ENCODE measurements at regions not wholly inside any gene's neighbourhood (a gene's known extent, or its start where the extent isn't known, plus 50 kb on each side); places are given as distances from the start of the nearest gene placed in this dataset.

DNA sequence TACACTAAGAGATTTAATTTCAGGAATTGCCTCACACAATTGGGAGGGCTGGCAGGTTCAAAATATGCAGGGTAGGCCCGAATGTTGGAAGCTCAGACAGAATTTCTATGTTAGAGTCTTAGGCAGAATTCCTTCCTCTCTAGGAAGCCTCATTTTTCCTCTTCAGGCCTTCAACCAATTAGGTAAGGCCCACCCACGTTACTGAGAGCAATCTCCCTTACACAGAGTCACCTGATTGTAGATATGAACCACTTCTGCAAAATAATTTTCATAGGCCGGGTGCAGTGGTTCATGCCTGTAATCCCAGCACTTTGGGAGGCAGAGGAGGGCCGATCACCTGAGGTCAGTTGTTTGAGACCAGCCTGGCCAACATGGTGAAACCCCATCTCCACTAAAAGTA lies 50.2 kb upstream of the HIVEP1 start:
- H3K4me3 ChIP-seq (ENCODE audit: low read depth in 1 of 2, low read length in 2 of 2) = no peak overlapping the region
- H3K4me1 ChIP-seq (ENCODE audit: control insufficient read depth in 2 of 2, insufficient read depth in 2 of 2, low read length in 1 of 2) = no peaks in the 10 kb centered on the region
- H3K27ac ChIP-seq (ENCODE audit: low read depth in 2 of 2, low read length in 1 of 2) = no peak overlapping the region
- H3K9me3 ChIP-seq (ENCODE audit: control insufficient read depth in 2 of 2, insufficient read depth in 1 of 2, low read depth in 1 of 2, low read length in 1 of 2) = no peaks in the 10 kb centered on the region
- no peaks in the 10 kb centered on the region for H3K27me3 ChIP-seq (ENCODE audit: control insufficient read depth in 1 of 2, insufficient read depth in 2 of 2, low read length in 2 of 2)
- 90 to 92% methylated on average over 4 of the region's 4 CpGs for WGBS, 2 donors
- H3K36me3 ChIP-seq (ENCODE audit: control insufficient read depth in 2 of 2, insufficient read depth in 2 of 2, low read length in 1 of 2) = no peaks in the 10 kb centered on the region

DNA sequence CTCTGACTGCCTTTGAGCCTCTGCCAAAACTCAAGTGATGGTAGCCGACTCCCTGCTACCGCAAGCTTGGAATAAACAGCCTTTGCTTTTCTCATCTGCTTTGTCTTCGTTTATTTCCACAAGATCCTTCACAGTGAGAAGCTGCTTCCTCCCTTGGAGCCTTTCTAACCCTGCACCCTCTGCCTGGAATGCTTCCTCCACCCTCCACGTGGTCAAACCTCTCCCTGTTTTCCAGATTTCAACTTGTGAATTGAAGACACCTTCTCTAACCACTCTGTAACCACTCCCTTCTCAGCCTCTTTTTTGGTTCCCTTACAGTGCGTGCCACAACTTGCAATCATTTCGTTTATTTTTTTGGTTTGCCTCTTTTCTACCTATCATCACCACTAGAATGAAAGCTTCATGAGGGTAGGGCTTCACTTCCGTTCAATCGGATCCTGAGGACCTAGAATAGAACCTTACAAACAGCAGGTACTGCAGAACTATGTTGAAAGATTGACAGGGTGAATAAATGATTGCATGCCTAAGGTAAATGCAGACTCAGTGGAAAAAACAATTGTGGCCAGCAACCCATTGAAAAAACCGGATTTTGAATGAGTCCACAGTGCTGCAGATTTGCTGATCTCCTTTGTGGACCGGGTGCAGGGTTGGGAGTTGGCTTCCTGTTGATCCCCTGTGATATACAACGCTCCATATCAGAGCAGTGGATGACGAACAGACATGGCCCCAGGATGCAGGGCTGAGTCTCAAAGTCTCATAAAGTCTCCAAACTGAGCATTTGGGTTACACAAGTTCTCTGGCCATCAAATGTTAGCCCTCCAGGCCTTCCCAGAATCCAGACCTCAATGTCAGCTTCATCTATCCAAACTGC lies 51.0 kb upstream of the HIVEP1 start:
- WGBS, 2 donors = 71 to 73% methylated on average over 12 of the region's 12 CpGs
- H3K36me3 ChIP-seq (ENCODE audit: control insufficient read depth in 2 of 2, insufficient read depth in 2 of 2, low read length in 1 of 2) = no peaks in the 10 kb centered on the region
- H3K27ac ChIP-seq (ENCODE audit: low read depth in 2 of 2, low read length in 1 of 2) = no peak overlapping the region
- H3K27me3 ChIP-seq (ENCODE audit: control insufficient read depth in 1 of 2, insufficient read depth in 2 of 2, low read length in 2 of 2) = no peaks in the 10 kb centered on the region
- no peaks in the 10 kb centered on the region for H3K9me3 ChIP-seq (ENCODE audit: control insufficient read depth in 2 of 2, insufficient read depth in 1 of 2, low read depth in 1 of 2, low read length in 1 of 2)
- no peaks in the 10 kb centered on the region for H3K4me1 ChIP-seq (ENCODE audit: control insufficient read depth in 2 of 2, insufficient read depth in 2 of 2, low read length in 1 of 2)
- no peak overlapping the region for H3K4me3 ChIP-seq (ENCODE audit: low read depth in 1 of 2, low read length in 2 of 2)

- 71 to 74% methylated on average over 3 of the region's 3 CpGs for WGBS, 2 donors
Measured at GRCh38 chr6:11956781-11957180, 55.3 kb upstream of the HIVEP1 start.

DNA sequence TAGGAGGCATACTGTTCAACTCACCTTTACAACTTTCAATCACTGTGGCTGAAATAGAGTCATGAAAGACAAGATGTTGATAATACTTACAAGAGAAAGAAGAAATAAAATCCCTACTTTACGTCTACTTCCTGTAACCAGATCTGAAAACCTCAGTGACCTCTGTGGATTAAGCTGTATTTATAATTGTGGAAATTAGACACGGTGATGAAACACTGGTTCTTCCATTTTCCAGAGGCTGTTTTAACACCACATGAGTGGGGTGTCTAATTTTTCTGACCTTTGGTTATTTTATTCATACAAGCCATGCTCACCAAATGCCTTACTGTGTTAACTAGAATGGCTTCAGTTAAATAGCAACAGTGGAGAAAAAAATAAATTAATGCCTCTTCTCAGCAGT lies 58.5 kb upstream of the HIVEP1 start:
- peaks cover 0 to 5% of the 10 kb centered on the region in 2 donors for H3K4me1 ChIP-seq (ENCODE audit: control insufficient read depth in 2 of 2, insufficient read depth in 2 of 2, low read length in 1 of 2)
- H3K36me3 ChIP-seq (ENCODE audit: control insufficient read depth in 2 of 2, insufficient read depth in 2 of 2, low read length in 1 of 2) = no peaks in the 10 kb centered on the region
- no peaks in the 10 kb centered on the region for H3K9me3 ChIP-seq (ENCODE audit: control insufficient read depth in 2 of 2, insufficient read depth in 1 of 2, low read depth in 1 of 2, low read length in 1 of 2)
- no peaks in the 10 kb centered on the region for H3K27me3 ChIP-seq (ENCODE audit: control insufficient read depth in 1 of 2, insufficient read depth in 2 of 2, low read length in 2 of 2)
- 70 to 74% methylated on average over 2 of the region's 2 CpGs for WGBS, 2 donors
- H3K4me3 ChIP-seq (ENCODE audit: low read depth in 1 of 2, low read length in 2 of 2) = no peak overlapping the region
- no peak overlapping the region for H3K27ac ChIP-seq (ENCODE audit: low read depth in 2 of 2, low read length in 1 of 2)

More at GRCh38 chr6:11956781-11957180, 55.3 kb upstream of the HIVEP1 start:
- no peak overlapping the region for H3K27ac ChIP-seq (ENCODE audit: low read depth in 2 of 2, low read length in 1 of 2)
- no peaks in the 10 kb centered on the region for H3K27me3 ChIP-seq (ENCODE audit: control insufficient read depth in 1 of 2, insufficient read depth in 2 of 2, low read length in 2 of 2)
- H3K4me1 ChIP-seq (ENCODE audit: control insufficient read depth in 2 of 2, insufficient read depth in 2 of 2, low read length in 1 of 2) = no peaks in the 10 kb centered on the region
- no peaks in the 10 kb centered on the region for H3K9me3 ChIP-seq (ENCODE audit: control insufficient read depth in 2 of 2, insufficient read depth in 1 of 2, low read depth in 1 of 2, low read length in 1 of 2)
- no peaks in the 10 kb centered on the region for H3K36me3 ChIP-seq (ENCODE audit: control insufficient read depth in 2 of 2, insufficient read depth in 2 of 2, low read length in 1 of 2)
- H3K4me3 ChIP-seq (ENCODE audit: low read depth in 1 of 2, low read length in 2 of 2) = no peak overlapping the region

- no peak overlapping the region for H3K27ac ChIP-seq (ENCODE audit: low read depth in 2 of 2, low read length in 1 of 2)
- peaks cover 0 to 5% of the 10 kb centered on the region in 2 donors for H3K4me1 ChIP-seq (ENCODE audit: control insufficient read depth in 2 of 2, insufficient read depth in 2 of 2, low read length in 1 of 2)
- WGBS, 2 donors = 77 to 84% methylated on average over 2 of the region's 2 CpGs
- no peaks in the 10 kb centered on the region for H3K36me3 ChIP-seq (ENCODE audit: control insufficient read depth in 2 of 2, insufficient read depth in 2 of 2, low read length in 1 of 2)
- no peak overlapping the region for H3K4me3 ChIP-seq (ENCODE audit: low read depth in 1 of 2, low read length in 2 of 2)
- H3K9me3 ChIP-seq (ENCODE audit: control insufficient read depth in 2 of 2, insufficient read depth in 1 of 2, low read depth in 1 of 2, low read length in 1 of 2) = no peaks in the 10 kb centered on the region
- H3K27me3 ChIP-seq (ENCODE audit: control insufficient read depth in 1 of 2, insufficient read depth in 2 of 2, low read length in 2 of 2) = no peaks in the 10 kb centered on the region
Measured at GRCh38 chr6:11952316-11952715, 59.8 kb upstream of the HIVEP1 start.

- Histone ChIP-seq H3K9me3 (ENCODE audit: control insufficient read depth in 2 of 2, insufficient read depth in 1 of 2, low read depth in 1 of 2, low read length in 1 of 2) (no peaks in the 10 kb centered on the region), H3K36me3 (ENCODE audit: control insufficient read depth in 2 of 2, insufficient read depth in 2 of 2, low read length in 1 of 2) (no peaks in the 10 kb centered on the region), H3K27ac (ENCODE audit: low read depth in 2 of 2, low read length in 1 of 2) (no peak overlapping the region), H3K4me3 (ENCODE audit: low read depth in 1 of 2, low read length in 2 of 2) (no peak overlapping the region), H3K4me1 (ENCODE audit: control insufficient read depth in 2 of 2, insufficient read depth in 2 of 2, low read length in 1 of 2) (peaks cover 0 to 5% of the 10 kb centered on the region in 2 donors), H3K27me3 (ENCODE audit: control insufficient read depth in 1 of 2, insufficient read depth in 2 of 2, low read length in 2 of 2) (no peaks in the 10 kb centered on the region)
- WGBS, 2 donors = 76 to 79% methylated on average over 3 of the region's 3 CpGs
Measured at GRCh38 chr6:11951868-11952267, 60.2 kb upstream of the HIVEP1 start.

GRCh38 chr6:11950109-11950508 lies 62.0 kb upstream of the HIVEP1 start:
- no peak overlapping the region for H3K4me3 ChIP-seq (ENCODE audit: low read depth in 1 of 2, low read length in 2 of 2)
- WGBS, 2 donors = 54% methylated on average over 2 of the region's 2 CpGs
- no peaks in the 10 kb centered on the region for H3K36me3 ChIP-seq (ENCODE audit: control insufficient read depth in 2 of 2, insufficient read depth in 2 of 2, low read length in 1 of 2)
- H3K9me3 ChIP-seq (ENCODE audit: control insufficient read depth in 2 of 2, insufficient read depth in 1 of 2, low read depth in 1 of 2, low read length in 1 of 2) = no peaks in the 10 kb centered on the region
- H3K27me3 ChIP-seq (ENCODE audit: control insufficient read depth in 1 of 2, insufficient read depth in 2 of 2, low read length in 2 of 2) = no peaks in the 10 kb centered on the region
- H3K27ac ChIP-seq (ENCODE audit: low read depth in 2 of 2, low read length in 1 of 2) = no peak overlapping the region
- H3K4me1 ChIP-seq (ENCODE audit: control insufficient read depth in 2 of 2, insufficient read depth in 2 of 2, low read length in 1 of 2) = peaks cover 0 to 5% of the 10 kb centered on the region in 2 donors

DNA sequence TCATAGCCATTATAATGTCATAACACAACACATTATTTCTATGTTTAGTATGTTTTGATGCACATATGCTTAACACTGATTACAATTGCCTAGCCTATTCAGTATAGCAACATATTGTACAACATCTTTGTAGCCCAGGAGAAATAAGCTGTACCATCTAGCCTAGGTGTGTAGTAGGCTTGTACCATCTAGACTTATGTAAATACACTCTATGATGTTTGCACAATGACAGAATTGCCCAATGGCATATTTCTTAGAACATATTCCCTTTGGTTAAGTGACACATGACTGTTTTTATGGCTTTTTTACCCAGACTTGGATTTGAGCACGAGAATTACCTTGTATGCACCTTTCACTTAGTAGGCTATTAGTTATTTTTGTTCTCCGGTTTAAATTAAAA lies 64.5 kb upstream of the HIVEP1 start:
- Histone ChIP-seq H3K4me1 (ENCODE audit: control insufficient read depth in 2 of 2, insufficient read depth in 2 of 2, low read length in 1 of 2) (peaks cover 0 to 5% of the 10 kb centered on the region in 2 donors), H3K36me3 (ENCODE audit: control insufficient read depth in 2 of 2, insufficient read depth in 2 of 2, low read length in 1 of 2) (no peaks in the 10 kb centered on the region), H3K9me3 (ENCODE audit: control insufficient read depth in 2 of 2, insufficient read depth in 1 of 2, low read depth in 1 of 2, low read length in 1 of 2) (no peaks in the 10 kb centered on the region), H3K27me3 (ENCODE audit: control insufficient read depth in 1 of 2, insufficient read depth in 2 of 2, low read length in 2 of 2) (no peaks in the 10 kb centered on the region), H3K27ac (ENCODE audit: low read depth in 2 of 2, low read length in 1 of 2) (no peak overlapping the region), H3K4me3 (ENCODE audit: low read depth in 1 of 2, low read length in 2 of 2) (no peak overlapping the region)
- 78 to 89% methylated on average over 2 of the region's 2 CpGs for WGBS, 2 donors

GRCh38 chr6:11947063-11947462 lies 65.0 kb upstream of the HIVEP1 start:
- Histone ChIP-seq H3K9me3 (ENCODE audit: control insufficient read depth in 2 of 2, insufficient read depth in 1 of 2, low read depth in 1 of 2, low read length in 1 of 2) (no peaks in the 10 kb centered on the region), H3K36me3 (ENCODE audit: control insufficient read depth in 2 of 2, insufficient read depth in 2 of 2, low read length in 1 of 2) (no peaks in the 10 kb centered on the region), H3K4me3 (ENCODE audit: low read depth in 1 of 2, low read length in 2 of 2) (no peak overlapping the region), H3K27me3 (ENCODE audit: control insufficient read depth in 1 of 2, insufficient read depth in 2 of 2, low read length in 2 of 2) (no peaks in the 10 kb centered on the region), H3K4me1 (ENCODE audit: control insufficient read depth in 2 of 2, insufficient read depth in 2 of 2, low read length in 1 of 2) (peaks cover 0 to 5% of the 10 kb centered on the region in 2 donors), H3K27ac (ENCODE audit: low read depth in 2 of 2, low read length in 1 of 2) (no peak overlapping the region)
- WGBS, 2 donors = 95 to 97% methylated on average over 2 of the region's 2 CpGs

GRCh38 chr6:11944111-11944510 lies 68.0 kb upstream of the HIVEP1 start:
- Histone ChIP-seq H3K27me3 (ENCODE audit: control insufficient read depth in 1 of 2, insufficient read depth in 2 of 2, low read length in 2 of 2) (no peaks in the 10 kb centered on the region), H3K9me3 (ENCODE audit: control insufficient read depth in 2 of 2, insufficient read depth in 1 of 2, low read depth in 1 of 2, low read length in 1 of 2) (no peaks in the 10 kb centered on the region), H3K4me1 (ENCODE audit: control insufficient read depth in 2 of 2, insufficient read depth in 2 of 2, low read length in 1 of 2) (no peaks in the 10 kb centered on the region), H3K4me3 (ENCODE audit: low read depth in 1 of 2, low read length in 2 of 2) (no peak overlapping the region), H3K27ac (ENCODE audit: low read depth in 2 of 2, low read length in 1 of 2) (no peak overlapping the region), H3K36me3 (ENCODE audit: control insufficient read depth in 2 of 2, insufficient read depth in 2 of 2, low read length in 1 of 2) (no peaks in the 10 kb centered on the region)
- 66 to 78% methylated on average over 1 of the region's 1 CpG for WGBS, 2 donors
